ENCODE measurements at regions not wholly inside any gene's neighbourhood (a gene's known extent, or its start where the extent isn't known, plus 50 kb on each side); places are given as distances from the start of the nearest gene placed in this dataset.
"Not testable (repeated sequence)": the region's sequence is repeated elsewhere in the genome, so short reads cannot be mapped to it uniquely, and the experiment has no call there.

GRCh38 chr12:124194264-124194892 lies 100.5 kb upstream of the RFLNA start:
- no peak for DNase-seq

- no peak for DNase-seq
Measured at GRCh38 chr12:124194893-124195566, 99.9 kb upstream of the RFLNA start.

- DNase-seq = no peak
Measured at GRCh38 chr12:124195567-124195942, 99.3 kb upstream of the RFLNA start.

GRCh38 chr12:124196236-124196635 lies 98.7 kb upstream of the RFLNA start:
- DNase-seq = no peak

GRCh38 chr12:124201248-124201647 lies 93.6 kb upstream of the RFLNA start:
- no peak for DNase-seq

GRCh38 chr12:124203176-124203575 lies 91.7 kb upstream of the RFLNA start:
- DNase-seq = no peak

GRCh38 chr12:124205405-124205804 lies 89.5 kb upstream of the RFLNA start:
- no peak for DNase-seq

- DNase-seq = no peak
Measured at GRCh38 chr12:124207049-124207448, 87.8 kb upstream of the RFLNA start.

- DNase-seq = no peak
Measured at GRCh38 chr12:124207617-124208016, 87.3 kb upstream of the RFLNA start.

GRCh38 chr12:124208489-124208888 lies 86.4 kb upstream of the RFLNA start:
- no peak for DNase-seq

GRCh38 chr12:124210991-124211577 lies 83.8 kb upstream of the RFLNA start:
- DNase-seq = no peak

- no peak for DNase-seq
Measured at GRCh38 chr12:124211753-124212152, 83.1 kb upstream of the RFLNA start.

GRCh38 chr12:124213666-124214347 lies 81.1 kb upstream of the RFLNA start:
- no peak for DNase-seq

- DNase-seq = no peak
Measured at GRCh38 chr12:124214574-124214973, 80.3 kb upstream of the RFLNA start.

- DNase-seq = no peak
Measured at GRCh38 chr12:124216966-124217365, 77.9 kb upstream of the RFLNA start.

GRCh38 chr12:124217508-124218242 lies 77.2 kb upstream of the RFLNA start:
- no peak for DNase-seq

- DNase-seq = no peak
Measured at GRCh38 chr12:124218243-124218560, 76.7 kb upstream of the RFLNA start.

- not testable (repeated sequence) for DNase-seq
Measured at GRCh38 chr12:124218650-124219049, 76.2 kb upstream of the RFLNA start.

GRCh38 chr12:124222368-124223245 lies 72.3 kb upstream of the RFLNA start:
- no peak for DNase-seq

GRCh38 chr12:124223733-124224138 lies 71.2 kb upstream of the RFLNA start:
- not testable (repeated sequence) for DNase-seq

- DNase-seq = no peak
Measured at GRCh38 chr12:124224535-124225110, 70.3 kb upstream of the RFLNA start.

GRCh38 chr12:124225730-124226129 lies 69.2 kb upstream of the RFLNA start:
- no peak for DNase-seq
